PC-9 (cell line): ENCODE measurements at regions not wholly inside any gene's neighbourhood (a gene's known extent, or its start where the extent isn't known, plus 50 kb on each side); places are given as distances from the start of the nearest gene placed in this dataset.

Experiments used
- CTCF ChIP-seq: fragments of 200-600 bp; sonication (generic); conservative IDR thresholded peaks from 2 replicates; pipeline ENCODE4 v1.6.1; 2017; ENCODE audit warnings: mixed run types, antibody characterized with exemption, mild to moderate bottlenecking, moderate library complexity
- EZH2 ChIP-seq: fragments of 200-600 bp; sonication (generic); IDR thresholded peaks from 2 replicates; pipeline ENCODE4 v1.8.0; 2017; ENCODE audit warnings: antibody characterized with exemption, low read depth

DNA sequence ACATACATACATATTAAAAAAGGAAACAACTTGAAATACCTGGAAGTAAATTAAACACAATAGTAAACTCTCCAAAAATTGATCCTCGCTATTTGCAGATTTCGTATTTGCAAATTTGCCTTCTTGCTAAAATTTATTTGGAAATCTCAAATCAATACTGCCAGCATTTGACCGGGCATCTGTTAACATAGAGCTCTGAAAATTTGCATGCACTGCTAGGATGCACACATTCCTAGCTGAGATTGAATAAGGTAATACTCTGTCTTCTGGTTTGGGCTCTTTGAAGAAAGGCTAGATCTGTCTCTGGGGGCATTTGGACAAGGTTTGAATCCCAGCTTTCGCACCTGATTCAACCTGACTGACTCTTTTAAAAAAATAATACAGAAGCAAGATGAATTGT lies 729.1 kb upstream of the MGAT4C start:
- TF ChIP-seq CTCF (no peak), EZH2 (no peak)
